Stimulated activated memory B cell treated with anti-CD40 and anti-IgM and Interleukin-4, amounts not matched to agents 10 μg/mL and 1 μg/mL and 100 μg/mL, for 72 hours (primary cell): ENCODE measurements at regions not wholly inside any gene's neighbourhood (a gene's known extent, or its start where the extent isn't known, plus 50 kb on each side); places are given as distances from the start of the nearest gene placed in this dataset.

Experiments
- ATAC-seq: fragments of 150-1000 bp; cut with Tn5 transposase; 2 replicates; pipeline ENCODE4 v1.10.0; 2021
- H3K27ac Mint-ChIP-seq: one replicate; pipeline ENCODE4 v1.8.0; 2022; ENCODE audit warnings: mild to moderate bottlenecking, mixed read lengths
- H3K27me3 Mint-ChIP-seq: one replicate; pipeline ENCODE4 v1.8.0; 2022; ENCODE audit warnings: mixed read lengths
- H3K36me3 Mint-ChIP-seq: one replicate; pipeline ENCODE4 v1.8.0; 2022; ENCODE audit warnings: mixed read lengths
- H3K4me1 Mint-ChIP-seq: one replicate; pipeline ENCODE4 v1.8.0; 2022; ENCODE audit warnings: mixed read lengths
- H3K4me3 Mint-ChIP-seq: one replicate; pipeline ENCODE4 v1.8.0; 2022; ENCODE audit warnings: mild to moderate bottlenecking, moderate library complexity, mixed read lengths
- H3K9me3 Mint-ChIP-seq: one replicate; pipeline ENCODE4 v1.8.0; 2022; ENCODE audit warnings: mixed read lengths

GRCh38 chr4:152269448-152270191 lies 266.3 kb downstream of the FBXW7 start:
- H3K36me3 Mint-ChIP-seq: no peaks in the 10 kb centered on the region
- no peaks in the 10 kb centered on the region for H3K4me1 Mint-ChIP-seq
- H3K9me3 Mint-ChIP-seq: no peaks in the 10 kb centered on the region
- no peak for ATAC-seq
- peaks cover 15% of the 10 kb centered on the region for H3K27me3 Mint-ChIP-seq
- H3K4me3 Mint-ChIP-seq: no peak overlapping the region
- H3K27ac Mint-ChIP-seq: no peak overlapping the region

GRCh38 chr4:152267811-152268210 lies 268.1 kb downstream of the FBXW7 start:
- no peak for ATAC-seq
- Mint-ChIP-seq H3K27me3 (peaks cover 15% of the 10 kb centered on the region), H3K27ac (no peak overlapping the region), H3K4me3 (no peak overlapping the region), H3K9me3 (no peaks in the 10 kb centered on the region), H3K36me3 (no peaks in the 10 kb centered on the region), H3K4me1 (no peaks in the 10 kb centered on the region)

- H3K9me3 Mint-ChIP-seq: no peaks in the 10 kb centered on the region
- no peaks in the 10 kb centered on the region for H3K4me1 Mint-ChIP-seq
- no peaks in the 10 kb centered on the region for H3K36me3 Mint-ChIP-seq
- peaks cover 16% of the 10 kb centered on the region for H3K27me3 Mint-ChIP-seq
- no peak overlapping the region for H3K4me3 Mint-ChIP-seq
- H3K27ac Mint-ChIP-seq: no peak overlapping the region
- no peak for ATAC-seq
Observed at GRCh38 chr4:152266831-152267480, 268.9 kb downstream of the FBXW7 start.

GRCh38 chr4:152265149-152265621 lies 270.7 kb downstream of the FBXW7 start:
- Mint-ChIP-seq H3K27me3 (peaks cover 24% of the 10 kb centered on the region), H3K27ac (no peak overlapping the region), H3K4me3 (no peak overlapping the region), H3K36me3 (no peaks in the 10 kb centered on the region), H3K9me3 (no peaks in the 10 kb centered on the region), H3K4me1 (no peaks in the 10 kb centered on the region)
- ATAC-seq: no peak

GRCh38 chr4:152264106-152264505 lies 271.8 kb downstream of the FBXW7 start:
- Mint-ChIP-seq H3K27me3 (peaks cover 35% of the 10 kb centered on the region), H3K9me3 (peaks cover 9% of the 10 kb centered on the region), H3K4me3 (no peak overlapping the region), H3K27ac (no peak overlapping the region), H3K4me1 (no peaks in the 10 kb centered on the region), H3K36me3 (peaks cover 7% of the 10 kb centered on the region)
- no peak for ATAC-seq

GRCh38 chr4:152259866-152260265 lies 276.0 kb downstream of the FBXW7 start:
- no peak overlapping the region for H3K27ac Mint-ChIP-seq
- H3K4me1 Mint-ChIP-seq: no peaks in the 10 kb centered on the region
- peaks cover 9% of the 10 kb centered on the region for H3K9me3 Mint-ChIP-seq
- H3K36me3 Mint-ChIP-seq: peaks cover 7% of the 10 kb centered on the region
- H3K27me3 Mint-ChIP-seq: peaks cover 29% of the 10 kb centered on the region
- no peak overlapping the region for H3K4me3 Mint-ChIP-seq
- no peak for ATAC-seq

- Mint-ChIP-seq H3K27ac (no peak overlapping the region), H3K4me1 (no peaks in the 10 kb centered on the region), H3K9me3 (peaks cover 9% of the 10 kb centered on the region), H3K36me3 (peaks cover 7% of the 10 kb centered on the region), H3K4me3 (no peak overlapping the region), H3K27me3 (peaks cover 33% of the 10 kb centered on the region)
- no peak for ATAC-seq
Observed at GRCh38 chr4:152258804-152259708, 276.8 kb downstream of the FBXW7 start.

- H3K4me1 Mint-ChIP-seq: no peaks in the 10 kb centered on the region
- peaks cover 7% of the 10 kb centered on the region for H3K36me3 Mint-ChIP-seq
- H3K9me3 Mint-ChIP-seq: peaks cover 9% of the 10 kb centered on the region
- H3K27ac Mint-ChIP-seq: no peak overlapping the region
- H3K4me3 Mint-ChIP-seq: no peak overlapping the region
- no peak for ATAC-seq
- H3K27me3 Mint-ChIP-seq: peaks cover 33% of the 10 kb centered on the region
Observed at GRCh38 chr4:152258391-152258790, 277.5 kb downstream of the FBXW7 start.

- no peak overlapping the region for H3K4me3 Mint-ChIP-seq
- H3K27me3 Mint-ChIP-seq: peaks cover 33% of the 10 kb centered on the region
- H3K4me1 Mint-ChIP-seq: no peaks in the 10 kb centered on the region
- peaks cover 9% of the 10 kb centered on the region for H3K9me3 Mint-ChIP-seq
- ATAC-seq: no peak
- peaks cover 7% of the 10 kb centered on the region for H3K36me3 Mint-ChIP-seq
- H3K27ac Mint-ChIP-seq: no peak overlapping the region
Observed at GRCh38 chr4:152257601-152258066, 278.3 kb downstream of the FBXW7 start.

- no peaks in the 10 kb centered on the region for H3K4me1 Mint-ChIP-seq
- H3K27me3 Mint-ChIP-seq: peaks cover 32% of the 10 kb centered on the region
- H3K4me3 Mint-ChIP-seq: no peak overlapping the region
- no peak overlapping the region for H3K27ac Mint-ChIP-seq
- H3K36me3 Mint-ChIP-seq: peaks cover 7% of the 10 kb centered on the region
- H3K9me3 Mint-ChIP-seq: peaks cover 9% of the 10 kb centered on the region
- ATAC-seq: no peak
Observed at GRCh38 chr4:152256996-152257395, 278.9 kb downstream of the FBXW7 start.

- Mint-ChIP-seq H3K4me1 (no peaks in the 10 kb centered on the region), H3K27ac (no peak overlapping the region), H3K9me3 (peaks cover 9% of the 10 kb centered on the region), H3K27me3 (peaks cover 23% of the 10 kb centered on the region), H3K36me3 (peaks cover 7% of the 10 kb centered on the region), H3K4me3 (no peak overlapping the region)
- peak; percentile 70 for ATAC-seq
Observed at GRCh38 chr4:152255437-152255836, 280.5 kb downstream of the FBXW7 start.

GRCh38 chr4:152248347-152248746 lies 287.5 kb downstream of the FBXW7 start:
- ATAC-seq: no peak

GRCh38 chr4:152247271-152247975 lies 288.5 kb downstream of the FBXW7 start:
- peaks cover 32% of the 10 kb centered on the region for H3K27me3 Mint-ChIP-seq
- H3K9me3 Mint-ChIP-seq: no peaks in the 10 kb centered on the region
- no peak for ATAC-seq
- H3K4me3 Mint-ChIP-seq: no peak overlapping the region
- no peaks in the 10 kb centered on the region for H3K4me1 Mint-ChIP-seq
- H3K36me3 Mint-ChIP-seq: no peaks in the 10 kb centered on the region
- no peak overlapping the region for H3K27ac Mint-ChIP-seq

More at GRCh38 chr4:152248347-152248746, 287.5 kb downstream of the FBXW7 start:
- Mint-ChIP-seq H3K36me3 (no peaks in the 10 kb centered on the region), H3K9me3 (no peaks in the 10 kb centered on the region), H3K27me3 (peaks cover 32% of the 10 kb centered on the region), H3K27ac (no peak overlapping the region), H3K4me1 (no peaks in the 10 kb centered on the region), H3K4me3 (no peak overlapping the region)

GRCh38 chr4:152246659-152247058 lies 289.2 kb downstream of the FBXW7 start:
- Mint-ChIP-seq H3K4me3 (no peak overlapping the region), H3K9me3 (no peaks in the 10 kb centered on the region), H3K27ac (no peak overlapping the region), H3K27me3 (peaks cover 32% of the 10 kb centered on the region), H3K36me3 (no peaks in the 10 kb centered on the region), H3K4me1 (no peaks in the 10 kb centered on the region)
- ATAC-seq: peak; percentile 16
